ENCODE measurements at regions not wholly inside any gene's neighbourhood (a gene's known extent, or its start where the extent isn't known, plus 50 kb on each side); places are given as distances from the start of the nearest gene placed in this dataset.

GRCh38 chr3:923161-923910 lies 169.5 kb upstream of the CNTN6 start:
- no peak overlapping the region for H2BK5ac ChIP-seq (ENCODE audit: low read depth, low read length)
- H3K36me3 ChIP-seq (ENCODE audit: control insufficient read depth in 2 of 4, insufficient read depth in 4 of 4, low read length in 3 of 4): no peaks in the 10 kb centered on the region
- no peak overlapping the region for H3K23ac ChIP-seq (ENCODE audit: insufficient read length)
- 96% methylated on average over 4 of the region's 4 CpGs; no CpG with 5 or more reads in 1 of the 2 experiments for WGBS, 2 experiments (ENCODE audit: extremely low coverage in 1 of 2, insufficient coverage in 1 of 2, insufficient read length in 1 of 2, insufficient replicate concordance in 2 of 2, low coverage in 1 of 2, low lambda C conversion rate in 2 of 2, missing lambda C conversion rate in 1 of 2)
- no peak overlapping the region for H2BK12ac ChIP-seq (ENCODE audit: low read depth, low read length)
- H3K23me2 ChIP-seq (ENCODE audit: low read depth, low read length): no peaks in the 10 kb centered on the region
- H4K20me1 ChIP-seq (replicated peaks in 1 of 2; ENCODE audit: control insufficient read depth in 1 of 2, insufficient read depth in 2 of 2, low read length in 2 of 2): no peaks in the 10 kb centered on the region
- H3K27me3 ChIP-seq (replicated peaks in 1 of 4; ENCODE audit: control insufficient read depth in 3 of 4, extremely low read depth in 1 of 4, insufficient read depth in 3 of 4, low read length in 3 of 4): no peaks in the 10 kb centered on the region
- no peak overlapping the region for H3K27ac ChIP-seq (ENCODE audit: low read depth, low read length)
- H3K79me2 ChIP-seq (ENCODE audit: control insufficient read depth in 1 of 2, insufficient read depth in 2 of 2, low read length in 2 of 2): no peaks in the 10 kb centered on the region
- no peak overlapping the region for H3K9ac ChIP-seq (replicated peaks in 1 of 4; ENCODE audit: extremely low read depth in 1 of 4, low read depth in 3 of 4, low read length in 3 of 4)
- DNase-seq (ENCODE audit: low read depth in 1 of 2, low spot score in 2 of 2) (no peak), FAIRE-seq (no peak)
- H3K4me1 ChIP-seq (replicated peaks in 1 of 4; ENCODE audit: control insufficient read depth in 3 of 4, insufficient read depth in 4 of 4, low read length in 3 of 4): no peaks in the 10 kb centered on the region
- no peak overlapping the region for H3K4me2 ChIP-seq (ENCODE audit: insufficient read depth in 1 of 2, low read depth in 2 of 2, low read length in 2 of 2)
- H3K18ac ChIP-seq (ENCODE audit: extremely low read depth, low read length): no peak overlapping the region
- no peak overlapping the region for H3K56ac ChIP-seq (replicated peaks; ENCODE audit: insufficient read length, low read depth, low read length)
- no peak overlapping the region for H2AK5ac ChIP-seq (ENCODE audit: low read depth, low read length)
- no peak overlapping the region for H4K8ac ChIP-seq (ENCODE audit: extremely low read depth, insufficient read depth, low read length)
- H2AFZ ChIP-seq (ENCODE audit: low read length): no peak overlapping the region
- H4K5ac ChIP-seq (ENCODE audit: insufficient read length, low read depth, low read length): no peak overlapping the region
- H2BK15ac ChIP-seq (ENCODE audit: low read length): no peak overlapping the region
- CTCF ChIA-PET (ENCODE audit: partially characterized antibody): interaction anchor here (0.6 to 4.1 kb wide), 3 partner anchors 14 to 272 kb away, joined by 3 to 10 read pairs (median 3); no protein-coding TSS in a partner anchor
- no peak overlapping the region for H3K14ac ChIP-seq (ENCODE audit: insufficient read length)
- H3K9me3 ChIP-seq (ENCODE audit: insufficient read depth in 2 of 2, low read depth in 1 of 2, low read length in 1 of 2): no peaks in the 10 kb centered on the region
- no peak overlapping the region for H4K91ac ChIP-seq (replicated peaks; ENCODE audit: insufficient read length, low read length)
- POLR2A ChIA-PET (ENCODE audit: partially characterized antibody): no interaction called here
- no peak overlapping the region for H3K4ac ChIP-seq (replicated peaks; ENCODE audit: insufficient read length, low read depth, low read length)
- H3K79me1 ChIP-seq (ENCODE audit: low read depth, low read length): no peaks in the 10 kb centered on the region
- no peak overlapping the region for H2BK20ac ChIP-seq (ENCODE audit: low read length)
- H2BK120ac ChIP-seq (replicated peaks; ENCODE audit: low read depth, low read length): no peak overlapping the region
- H3K4me3 ChIP-seq (ENCODE audit: extremely low read depth in 1 of 4, insufficient read depth in 2 of 4, low read depth in 3 of 4, low read length in 4 of 4): no peak overlapping the region
- no peak for TF ChIP-seq CBX8 (IDR thresholded peaks at IDR 0.05; ENCODE audit: borderline replicate concordance, low read depth, low read length)
- no peak for TF ChIP-seq SP4 (IDR thresholded peaks at IDR 0.05; ENCODE audit: low read length)
- TF ChIP-seq PHF8 (conservative IDR thresholded peaks at IDR 0.05; ENCODE audit: low read depth, low read length): no peak
- TF ChIP-seq NANOG (IDR thresholded peaks at IDR 0.05; ENCODE audit: insufficient read depth, low read depth, low read length, poor library complexity, severe bottlenecking): no peak
- TF ChIP-seq TEAD4 (IDR thresholded peaks at IDR 0.05; ENCODE audit: low read depth, low read length): no peak
- TF ChIP-seq BACH1 (IDR thresholded peaks at IDR 0.05; ENCODE audit: low read length): no peak
- no peak for TF ChIP-seq TBP (IDR thresholded peaks at IDR 0.05; ENCODE audit: low read depth, low read length)
- no peak for TF ChIP-seq JUN (IDR thresholded peaks at IDR 0.05; ENCODE audit: low read depth, low read length)
- TF ChIP-seq ASH2L (IDR thresholded peaks at IDR 0.05; ENCODE audit: low read length): no peak
- no peak for TF ChIP-seq SUZ12 (IDR thresholded peaks at IDR 0.05; ENCODE audit: low read length)
- no peak for TF ChIP-seq RNF2 (IDR thresholded peaks at IDR 0.05; ENCODE audit: borderline replicate concordance, low read depth, low read length, missing control alignments, poor library complexity, severe bottlenecking)
- TF ChIP-seq MAFK (IDR thresholded peaks at IDR 0.05; ENCODE audit: low read depth, low read length): no peak
- TF ChIP-seq SIX5 (IDR thresholded peaks at IDR 0.05; ENCODE audit: low read depth, low read length): no peak
- TF ChIP-seq GTF2F1 (IDR thresholded peaks at IDR 0.05; ENCODE audit: borderline replicate concordance, low read depth, low read length): no peak

Measured in H1 (cell line).